Activated effector memory CD4-positive, alpha-beta T cell treated with Interleukin-2 at 50 U/mL for 16 hours (primary cell): ENCODE measurements at regions not wholly inside any gene's neighbourhood (a gene's known extent, or its start where the extent isn't known, plus 50 kb on each side); places are given as distances from the start of the nearest gene placed in this dataset.

ENCODE experiments used
- DNase-seq: peaks from one replicate; pipeline ENCODE4 v3.0.0-alpha.2; 2020

- DNase-seq = no peak
Measured at GRCh38 chr3:21357241-21357640, 393.8 kb downstream of the ZNF385D start.

GRCh38 chr3:21356402-21356801 is 394.6 kb downstream of the ZNF385D start:
- DNase-seq = no peak

- DNase-seq = no peak
Measured at GRCh38 chr3:21345382-21345976, 405.5 kb downstream of the ZNF385D start.

- DNase-seq = no peak
Measured at GRCh38 chr3:21331857-21332256, 419.2 kb downstream of the ZNF385D start.

GRCh38 chr3:21331321-21331720 is 419.7 kb downstream of the ZNF385D start:
- DNase-seq = no peak

- no peak for DNase-seq
Measured at GRCh38 chr3:21330293-21330692, 420.7 kb downstream of the ZNF385D start.

- no peak for DNase-seq
Measured at GRCh38 chr3:21328711-21329390, 422.2 kb downstream of the ZNF385D start.

GRCh38 chr3:21326704-21327475 is 424.1 kb downstream of the ZNF385D start:
- no peak for DNase-seq

- DNase-seq = no peak
Measured at GRCh38 chr3:21314688-21315087, 436.3 kb downstream of the ZNF385D start.

GRCh38 chr3:21310891-21311290 is 440.1 kb downstream of the ZNF385D start:
- DNase-seq = no peak

GRCh38 chr3:21310161-21310560 is 440.8 kb downstream of the ZNF385D start:
- DNase-seq = no peak

- no peak for DNase-seq
Measured at GRCh38 chr3:21297304-21297703, 453.7 kb downstream of the ZNF385D start.

GRCh38 chr3:21294768-21295167 is 456.2 kb downstream of the ZNF385D start:
- no peak for DNase-seq

- no peak for DNase-seq
Measured at GRCh38 chr3:21292971-21293370, 458.0 kb downstream of the ZNF385D start.

- DNase-seq = no peak
Measured at GRCh38 chr3:21290557-21290956, 460.5 kb downstream of the ZNF385D start.

- DNase-seq = no peak
Measured at GRCh38 chr3:21274079-21274571, 476.9 kb downstream of the ZNF385D start.

GRCh38 chr3:21273259-21274025 is 477.6 kb downstream of the ZNF385D start:
- DNase-seq = no peak

GRCh38 chr3:21271606-21272016 is 479.4 kb downstream of the ZNF385D start:
- no peak for DNase-seq

- DNase-seq = no peak
Measured at GRCh38 chr3:21269882-21270281, 481.1 kb downstream of the ZNF385D start.

- no peak for DNase-seq
Measured at GRCh38 chr3:21260507-21260906, 490.5 kb downstream of the ZNF385D start.

- DNase-seq = no peak
Measured at GRCh38 chr3:21259896-21260295, 491.1 kb downstream of the ZNF385D start.

GRCh38 chr3:21256932-21257331 is 494.1 kb downstream of the ZNF385D start:
- DNase-seq = no peak

GRCh38 chr3:21238661-21239060 is 512.3 kb downstream of the ZNF385D start:
- DNase-seq = no peak
